Skeletal muscle tissue (tissue), 3 donors: ENCODE measurements at regions not wholly inside any gene's neighbourhood (a gene's known extent, or its start where the extent isn't known, plus 50 kb on each side); places are given as distances from the start of the nearest gene placed in this dataset.

Source experiments
- H3K27ac ChIP-seq: one replicate; pipeline ENCODE4 v1.7.0; 2013; ENCODE audit warnings: mild to moderate bottlenecking, low read depth, low read length, inconsistent platforms
- H3K27me3 ChIP-seq, 3 donors: one replicate each; pipeline ENCODE4 v1.7.0; 2013; ENCODE audit warnings: low read length in 3 of 3; ENCODE audit not compliant: control insufficient read depth in 3 of 3, insufficient read depth in 3 of 3
- H3K36me3 ChIP-seq, 3 donors: one replicate each; pipeline ENCODE4 v1.7.0; 2013; ENCODE audit warnings: low read length in 3 of 3; ENCODE audit not compliant: control insufficient read depth in 3 of 3, insufficient read depth in 3 of 3
- H3K4me1 ChIP-seq, 3 donors: one replicate each; pipeline ENCODE4 v1.7.0; 2013; ENCODE audit warnings: low read length in 3 of 3, mild to moderate bottlenecking in 3 of 3; ENCODE audit not compliant: control insufficient read depth in 3 of 3, insufficient read depth in 3 of 3
- H3K4me3 ChIP-seq, 3 donors: one replicate each; pipeline ENCODE4 v1.7.0; 2013; ENCODE audit warnings: low read length in 3 of 3
- H3K9ac ChIP-seq, 3 donors: one replicate each; pipeline ENCODE4 v1.7.0; 2013; ENCODE audit warnings: low read length in 3 of 3, mild to moderate bottlenecking in 3 of 3, moderate library complexity in 2 of 3, low read depth in 1 of 3
- H3K9me3 ChIP-seq, 3 donors: one replicate each; pipeline ENCODE4 v1.7.0; 2013; ENCODE audit warnings: low read length in 3 of 3; ENCODE audit not compliant: control insufficient read depth in 3 of 3
- donor health status: Osteomylitis.

DNA sequence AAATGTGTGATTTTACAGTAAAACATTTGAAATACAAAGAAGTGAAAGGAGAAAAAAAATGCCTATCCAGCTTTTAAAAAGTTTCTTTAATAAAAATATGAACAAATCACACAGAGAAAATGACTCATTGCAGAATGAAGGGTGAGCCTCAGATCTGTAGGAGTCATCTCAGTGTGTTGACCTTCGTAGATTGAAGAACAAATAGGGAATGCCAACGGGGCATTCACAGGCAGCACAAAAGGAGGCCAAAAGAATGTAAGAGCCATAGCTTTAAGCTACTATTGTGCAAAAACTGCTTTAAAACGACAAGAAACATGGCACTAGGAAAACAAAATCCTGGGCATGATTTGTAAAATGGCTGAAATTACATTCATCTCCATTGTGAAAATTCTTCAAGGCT, 782.7 kb upstream of the CELF2 start:
- no peaks in the 10 kb centered on the region for H3K36me3 ChIP-seq
- H3K4me1 ChIP-seq: no peaks in the 10 kb centered on the region
- no peaks in the 10 kb centered on the region for H3K27me3 ChIP-seq
- H3K4me3 ChIP-seq: no peak overlapping the region
- H3K9ac ChIP-seq: no peak overlapping the region
- no peaks in the 10 kb centered on the region for H3K9me3 ChIP-seq
- no peak overlapping the region for H3K27ac ChIP-seq

GRCh38 chr10:10247585-10247984, 770.1 kb upstream of the CELF2 start:
- Histone ChIP-seq H3K36me3 (no peaks in the 10 kb centered on the region), H3K4me3 (no peak overlapping the region), H3K4me1 (no peaks in the 10 kb centered on the region), H3K9ac (no peak overlapping the region), H3K27me3 (no peaks in the 10 kb centered on the region), H3K9me3 (peaks cover 0 to 3% (median 2%) of the 10 kb centered on the region in 3 donors), H3K27ac (no peak overlapping the region)

GRCh38 chr10:10256860-10257259, 760.8 kb upstream of the CELF2 start:
- Histone ChIP-seq H3K27ac (no peak overlapping the region), H3K4me3 (no peak overlapping the region), H3K27me3 (no peaks in the 10 kb centered on the region), H3K9ac (no peak overlapping the region), H3K9me3 (peaks cover 0 to 4% (median 0%) of the 10 kb centered on the region in 3 donors), H3K36me3 (no peaks in the 10 kb centered on the region), H3K4me1 (no peaks in the 10 kb centered on the region)

DNA sequence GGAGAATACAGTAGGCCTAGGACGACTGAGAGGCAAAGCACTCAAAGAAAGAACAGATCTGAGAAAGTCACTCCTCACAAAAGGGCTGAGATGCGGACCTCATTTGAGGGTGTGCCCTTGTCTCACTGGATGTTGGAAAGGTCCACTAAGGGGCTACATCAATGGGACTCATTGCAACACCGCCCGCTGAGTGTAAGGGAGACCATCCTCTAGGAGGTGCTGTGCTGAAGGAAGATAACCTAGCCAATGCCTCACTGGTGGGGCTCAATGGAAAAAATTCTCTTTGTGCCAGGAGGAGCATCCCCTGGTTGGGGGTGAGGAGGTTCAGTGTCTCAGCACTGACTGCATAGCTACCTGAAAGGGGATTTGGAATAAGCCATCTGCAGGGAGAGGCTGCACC, 758.7 kb upstream of the CELF2 start:
- Histone ChIP-seq H3K27me3 (no peaks in the 10 kb centered on the region), H3K4me3 (no peak overlapping the region), H3K9ac (no peak overlapping the region), H3K4me1 (no peaks in the 10 kb centered on the region), H3K27ac (no peak overlapping the region), H3K9me3 (peaks cover 0 to 4% (median 0%) of the 10 kb centered on the region in 3 donors), H3K36me3 (no peaks in the 10 kb centered on the region)

- H3K27ac ChIP-seq: no peak overlapping the region
These were observed 747.3 kb upstream of the CELF2 start for GRCh38 chr10:10270126-10271050.

DNA sequence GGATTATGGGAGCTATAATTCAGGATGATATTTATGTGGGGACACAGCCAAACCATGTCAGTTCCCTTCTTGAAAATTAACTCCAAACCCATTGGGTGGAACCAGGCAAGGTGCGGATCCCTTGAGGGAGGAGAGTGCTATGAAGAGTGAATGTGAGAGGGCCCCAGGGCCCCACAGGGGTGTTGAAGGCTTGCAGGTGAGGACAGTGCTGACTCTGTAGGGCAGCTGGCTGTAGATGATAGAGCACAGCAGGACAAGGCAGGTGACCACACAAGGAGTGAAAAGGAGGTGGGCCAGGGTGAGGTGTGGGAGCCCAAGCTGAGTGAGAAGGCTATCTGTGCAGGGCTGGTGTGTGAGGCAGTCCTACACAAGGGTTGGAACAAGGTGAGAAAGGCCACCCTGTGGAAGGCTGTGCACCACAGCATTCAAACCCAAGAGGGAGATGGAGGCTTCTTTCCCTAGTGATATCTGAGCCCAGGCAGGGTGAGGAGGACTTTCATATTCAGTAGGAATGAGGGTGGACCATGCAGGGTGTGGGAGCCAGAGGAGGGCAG, 746.0 kb upstream of the CELF2 start:
- no peak overlapping the region for H3K4me3 ChIP-seq
- H3K9ac ChIP-seq: no peak overlapping the region
- H3K27me3 ChIP-seq: no peaks in the 10 kb centered on the region
- no peaks in the 10 kb centered on the region for H3K4me1 ChIP-seq
- no peaks in the 10 kb centered on the region for H3K9me3 ChIP-seq
- no peak overlapping the region for H3K27ac ChIP-seq
- H3K36me3 ChIP-seq: no peaks in the 10 kb centered on the region

More at GRCh38 chr10:10270126-10271050, 747.3 kb upstream of the CELF2 start:
- no peaks in the 10 kb centered on the region for H3K9me3 ChIP-seq
- no peaks in the 10 kb centered on the region for H3K27me3 ChIP-seq
- H3K4me3 ChIP-seq: peak overlapping the region in 1 of 3 donors; percentile 24
- no peak overlapping the region for H3K9ac ChIP-seq
- H3K36me3 ChIP-seq: no peaks in the 10 kb centered on the region
- H3K4me1 ChIP-seq: no peaks in the 10 kb centered on the region

DNA sequence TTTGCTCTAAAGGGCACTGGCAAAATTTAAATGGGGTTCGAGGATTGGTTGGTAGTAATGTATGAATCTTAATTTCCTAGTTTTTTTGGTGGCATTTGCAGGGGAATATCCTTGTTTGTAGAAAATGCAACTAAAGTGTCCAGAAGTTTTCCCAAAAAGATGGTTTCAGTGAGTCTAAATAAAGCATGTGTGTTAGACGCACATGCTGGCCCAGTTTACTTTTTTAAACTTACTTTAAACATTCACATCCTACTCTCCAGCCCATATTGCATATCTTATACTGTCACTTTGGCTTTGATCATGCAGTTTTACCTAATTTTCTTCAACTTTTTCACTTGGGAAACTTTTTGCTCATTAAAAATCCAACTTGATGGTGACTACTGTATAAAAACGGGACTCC, 744.0 kb upstream of the CELF2 start:
- Histone ChIP-seq H3K9ac (no peak overlapping the region), H3K4me1 (no peaks in the 10 kb centered on the region), H3K27me3 (no peaks in the 10 kb centered on the region), H3K36me3 (no peaks in the 10 kb centered on the region), H3K9me3 (no peaks in the 10 kb centered on the region), H3K27ac (no peak overlapping the region), H3K4me3 (no peak overlapping the region)

DNA sequence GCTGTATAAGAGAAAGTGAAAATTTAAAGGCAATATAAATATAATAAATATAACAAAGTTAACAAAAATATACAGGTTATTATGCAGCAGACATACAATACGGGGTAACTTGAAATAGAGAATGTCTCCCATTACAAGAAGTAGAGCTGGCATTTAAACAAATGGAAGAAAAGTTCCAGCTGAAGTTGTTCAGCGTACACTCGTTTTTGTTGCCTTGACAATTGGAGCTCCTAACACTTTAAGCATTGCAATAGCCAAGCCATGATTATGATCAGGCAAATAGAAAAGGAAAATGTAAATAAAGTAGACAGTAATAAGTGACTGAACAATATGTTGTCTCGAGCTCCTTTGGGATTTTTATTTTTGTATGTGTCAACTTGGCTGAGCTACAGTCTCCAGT, 737.8 kb upstream of the CELF2 start:
- Histone ChIP-seq H3K27me3 (no peaks in the 10 kb centered on the region), H3K4me1 (no peaks in the 10 kb centered on the region), H3K9me3 (no peaks in the 10 kb centered on the region), H3K9ac (no peak overlapping the region), H3K36me3 (no peaks in the 10 kb centered on the region), H3K27ac (no peak overlapping the region), H3K4me3 (no peak overlapping the region)

DNA sequence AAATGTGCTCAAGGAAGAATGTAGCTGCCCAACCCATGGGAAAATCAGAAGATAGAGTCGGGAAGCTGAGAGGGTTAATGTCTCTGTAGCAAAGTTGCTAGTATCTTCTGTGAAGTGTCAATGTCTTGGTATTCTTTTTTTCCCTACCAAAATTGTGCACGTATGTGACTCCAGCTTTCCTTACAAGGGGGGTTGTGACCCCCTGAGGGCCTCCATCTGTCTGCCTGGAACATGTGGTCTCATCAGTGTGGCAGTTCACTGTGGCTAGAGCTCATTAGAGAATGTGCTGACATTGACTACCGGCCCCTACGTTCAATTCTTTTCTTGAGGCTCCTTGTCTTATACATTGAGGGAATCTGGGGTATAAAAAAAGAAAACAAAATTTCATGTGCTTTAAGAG, 725.2 kb upstream of the CELF2 start:
- Histone ChIP-seq H3K9me3 (no peaks in the 10 kb centered on the region), H3K27me3 (peaks cover 0 to 8% (median 3%) of the 10 kb centered on the region in 3 donors), H3K9ac (no peak overlapping the region), H3K27ac (no peak overlapping the region), H3K36me3 (no peaks in the 10 kb centered on the region), H3K4me3 (no peak overlapping the region), H3K4me1 (peaks cover 0 to 6% (median 0%) of the 10 kb centered on the region in 3 donors)

GRCh38 chr10:10293041-10293440, 724.6 kb upstream of the CELF2 start:
- Histone ChIP-seq H3K36me3 (no peaks in the 10 kb centered on the region), H3K9me3 (no peaks in the 10 kb centered on the region), H3K27ac (no peak overlapping the region)

More at GRCh38 chr10:10293041-10293440, 724.6 kb upstream of the CELF2 start:
- Histone ChIP-seq H3K9ac (no peak overlapping the region), H3K4me1 (peaks cover 0 to 6% (median 0%) of the 10 kb centered on the region in 3 donors), H3K4me3 (no peak overlapping the region), H3K27me3 (peaks cover 0 to 8% (median 3%) of the 10 kb centered on the region in 3 donors)
